RCC 7860 (cell line): ENCODE measurements at regions not wholly inside any gene's neighbourhood (a gene's known extent, or its start where the extent isn't known, plus 50 kb on each side); places are given as distances from the start of the nearest gene placed in this dataset.

ENCODE experiments used
- DNase-seq: peaks from one replicate; pipeline ENCODE4 v3.0.0-alpha.2; 2015; ENCODE audit warnings: low spot score
- FAIRE-seq: peaks from 2 replicates; lab custom pipeline; 2012; peaks lifted over from hg19 to GRCh38; lab: Jason Lieb, UNC

DNA sequence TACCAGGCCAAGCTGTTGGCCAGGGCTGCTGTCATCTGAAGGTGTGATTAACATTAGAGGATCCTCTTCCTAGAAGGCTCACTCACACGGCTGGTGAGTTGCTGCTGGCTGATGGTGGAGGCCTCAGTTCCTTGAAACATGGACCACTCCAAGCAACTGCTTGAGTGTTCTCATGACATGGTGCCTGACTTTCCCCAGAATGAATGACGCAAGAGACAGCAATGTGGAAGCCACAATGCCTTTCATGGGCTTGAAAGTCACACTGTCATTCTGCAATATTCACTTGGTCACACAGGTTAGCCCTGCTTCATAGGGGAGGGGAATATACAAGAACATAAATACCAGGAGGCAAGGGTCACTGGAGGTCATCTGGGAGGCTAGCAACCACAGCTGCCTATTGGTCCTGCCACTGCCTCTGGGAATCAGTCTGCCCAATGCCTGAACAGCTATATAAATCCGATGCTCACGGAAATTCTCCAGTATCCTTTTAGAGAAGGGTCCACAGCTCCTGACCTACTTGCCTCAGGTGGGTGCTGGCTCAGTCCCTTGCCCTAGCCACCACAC is 97.1 kb upstream of the MAML3 start:
- FAIRE-seq = no peak
- no peak for DNase-seq

GRCh38 chr4:140249351-140249750 is 95.4 kb upstream of the MAML3 start:
- DNase-seq = no peak
- FAIRE-seq = no peak

DNA sequence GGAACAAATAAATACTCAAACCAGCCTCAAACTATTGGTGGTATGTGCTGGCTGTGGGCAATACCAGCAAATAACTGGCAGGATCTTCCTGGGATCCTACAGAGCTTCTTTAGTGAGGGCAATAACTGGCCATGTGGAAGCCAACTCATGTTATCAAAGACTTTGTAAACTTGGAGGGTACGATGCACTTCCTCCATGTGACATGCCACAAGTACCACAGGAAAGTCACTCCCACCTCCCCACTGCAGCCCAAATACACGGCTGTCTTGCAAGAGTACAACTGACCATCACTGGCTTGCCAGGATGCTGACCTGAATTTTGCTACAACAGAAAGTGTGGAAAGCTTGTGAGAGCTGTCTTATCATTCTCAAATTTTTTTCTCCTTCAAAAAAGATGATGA is 93.3 kb upstream of the MAML3 start:
- FAIRE-seq = no peak
- DNase-seq = no peak

DNA sequence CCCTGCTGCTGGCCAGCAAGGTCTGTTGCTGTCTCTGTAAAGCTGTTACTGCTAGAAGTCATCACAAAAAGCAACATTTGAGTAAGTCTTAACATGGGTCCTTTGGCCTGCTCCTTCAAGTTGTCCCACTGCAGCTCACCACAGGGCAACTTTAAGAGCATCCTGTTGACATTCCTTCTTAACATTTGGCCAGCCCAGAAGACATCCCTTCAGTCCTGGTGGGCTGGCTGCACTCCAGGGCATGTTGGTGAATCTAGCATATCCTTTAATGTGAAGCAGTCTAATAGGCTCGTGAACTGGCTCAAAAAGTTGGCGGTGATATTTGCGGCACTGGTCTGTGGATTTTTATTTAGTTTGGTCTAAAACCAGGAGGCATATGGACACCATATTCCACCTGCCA is 92.2 kb upstream of the MAML3 start:
- FAIRE-seq = no peak

DNA sequence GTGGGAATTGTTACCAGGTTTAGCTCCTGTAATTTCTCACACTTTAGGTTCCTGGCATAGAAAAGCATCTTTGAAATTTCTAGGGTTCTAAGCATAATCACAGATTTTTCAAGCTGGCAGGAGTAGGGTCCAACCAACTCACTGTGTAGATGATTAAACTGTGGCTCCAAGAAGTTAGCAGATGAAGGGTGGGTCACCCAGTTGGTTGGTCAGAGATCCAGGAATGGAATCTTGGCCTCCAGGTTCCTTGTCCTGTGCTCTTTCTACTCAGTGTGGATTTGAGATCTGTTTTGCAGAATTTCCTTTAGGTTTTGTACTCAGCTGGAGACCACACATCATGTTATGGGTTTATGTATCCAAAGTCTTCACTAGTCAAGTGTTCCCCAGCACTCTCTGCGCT is 90.3 kb upstream of the MAML3 start:
- FAIRE-seq = no peak
- DNase-seq = no peak

More for the DNA sequence above, 92.2 kb upstream of the MAML3 start:
- DNase-seq = no peak

DNA sequence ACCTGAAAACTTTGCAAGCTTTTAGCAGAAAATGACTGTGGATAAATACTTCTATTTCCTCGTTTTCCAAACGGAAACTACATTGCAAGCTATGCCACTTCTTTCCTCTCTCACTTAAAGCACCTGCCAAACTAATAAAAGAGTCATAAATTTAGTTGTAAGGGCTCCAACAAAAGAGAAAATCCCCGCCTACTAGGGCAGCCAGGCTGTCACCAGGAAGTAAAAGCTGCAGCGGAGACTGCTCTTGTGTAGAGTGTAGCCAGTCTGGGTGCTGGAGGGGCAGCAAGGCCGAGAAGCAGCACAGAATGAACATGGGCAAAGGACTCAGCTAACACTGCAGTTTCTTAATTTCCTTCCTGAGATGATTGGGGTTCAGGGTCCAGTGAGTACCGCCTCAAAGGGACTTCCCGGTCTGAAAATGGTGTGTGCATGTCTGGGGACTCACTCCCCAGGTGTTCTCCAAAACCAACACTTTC is 89.3 kb upstream of the MAML3 start:
- no peak for FAIRE-seq

GRCh38 chr4:140242357-140243277 is 88.6 kb upstream of the MAML3 start:
- FAIRE-seq = no peak
- DNase-seq = no peak

More for the DNA sequence above, 89.3 kb upstream of the MAML3 start:
- no peak for DNase-seq

DNA sequence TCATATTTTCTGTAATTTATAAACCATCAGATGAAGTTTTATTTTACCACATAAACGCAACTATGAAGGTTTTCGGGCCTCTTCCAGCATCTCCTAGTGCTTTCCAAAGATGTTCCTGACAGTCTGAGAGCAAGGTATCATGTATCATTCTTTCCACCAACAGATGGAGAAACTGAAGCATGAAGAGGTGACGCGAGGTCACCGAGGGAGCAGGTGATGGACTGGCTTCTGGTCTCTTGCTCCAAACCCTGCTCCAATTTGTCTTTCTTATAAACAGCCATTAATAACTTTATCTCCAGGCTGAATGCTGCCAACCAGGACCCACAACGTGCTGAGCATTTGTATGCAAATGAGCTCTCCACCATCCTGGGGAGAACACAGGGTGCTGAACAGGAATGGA is 86.3 kb upstream of the MAML3 start:
- DNase-seq = no peak
- no peak for FAIRE-seq

- no peak for FAIRE-seq
- no peak for DNase-seq
Measured at GRCh38 chr4:140239311-140239710, 85.3 kb upstream of the MAML3 start.

DNA sequence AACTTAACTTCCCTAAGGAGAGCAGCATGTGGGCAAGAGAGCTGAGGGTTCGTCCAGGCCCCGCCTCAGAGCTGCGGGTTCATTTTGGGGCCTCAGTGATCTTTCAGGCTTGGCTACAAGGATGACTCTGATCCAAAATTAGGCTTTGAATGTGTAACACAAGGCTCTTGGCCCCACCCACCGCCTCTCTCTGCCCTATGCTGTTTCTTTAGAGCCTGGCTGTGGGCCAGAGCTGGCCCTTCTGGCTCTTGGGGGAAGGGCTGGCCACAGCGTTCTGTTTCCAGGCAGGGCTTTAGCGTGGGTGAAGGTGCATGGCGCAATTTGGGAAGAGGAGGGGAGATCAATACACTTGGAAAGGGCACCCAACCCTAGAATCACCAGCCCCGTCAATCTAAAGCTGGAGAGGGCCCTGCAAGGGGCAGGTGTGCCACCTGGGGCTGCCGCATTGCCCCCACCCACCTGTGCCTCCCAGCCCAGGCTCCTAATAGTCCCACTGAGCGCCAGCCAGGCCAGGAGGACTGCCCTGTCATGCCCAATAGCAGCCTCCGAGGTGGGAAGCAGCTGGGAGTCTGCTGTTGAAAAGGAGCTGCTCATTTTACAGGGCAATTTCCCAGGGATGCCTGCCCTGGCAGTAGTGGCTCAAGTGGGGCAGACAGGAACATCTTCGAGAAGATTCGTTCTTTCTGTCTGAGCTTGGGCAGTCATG is 84.5 kb upstream of the MAML3 start:
- DNase-seq (no peak), FAIRE-seq (no peak)

- FAIRE-seq = no peak
Measured at GRCh38 chr4:140237616-140238350, 83.8 kb upstream of the MAML3 start.

GRCh38 chr4:140236654-140237169 is 82.7 kb upstream of the MAML3 start:
- no peak for DNase-seq

More at GRCh38 chr4:140237616-140238350, 83.8 kb upstream of the MAML3 start:
- DNase-seq = no peak

GRCh38 chr4:140234697-140235060 is 80.7 kb upstream of the MAML3 start:
- DNase-seq (no peak), FAIRE-seq (no peak)

More at GRCh38 chr4:140236654-140237169, 82.7 kb upstream of the MAML3 start:
- no peak for FAIRE-seq

DNA sequence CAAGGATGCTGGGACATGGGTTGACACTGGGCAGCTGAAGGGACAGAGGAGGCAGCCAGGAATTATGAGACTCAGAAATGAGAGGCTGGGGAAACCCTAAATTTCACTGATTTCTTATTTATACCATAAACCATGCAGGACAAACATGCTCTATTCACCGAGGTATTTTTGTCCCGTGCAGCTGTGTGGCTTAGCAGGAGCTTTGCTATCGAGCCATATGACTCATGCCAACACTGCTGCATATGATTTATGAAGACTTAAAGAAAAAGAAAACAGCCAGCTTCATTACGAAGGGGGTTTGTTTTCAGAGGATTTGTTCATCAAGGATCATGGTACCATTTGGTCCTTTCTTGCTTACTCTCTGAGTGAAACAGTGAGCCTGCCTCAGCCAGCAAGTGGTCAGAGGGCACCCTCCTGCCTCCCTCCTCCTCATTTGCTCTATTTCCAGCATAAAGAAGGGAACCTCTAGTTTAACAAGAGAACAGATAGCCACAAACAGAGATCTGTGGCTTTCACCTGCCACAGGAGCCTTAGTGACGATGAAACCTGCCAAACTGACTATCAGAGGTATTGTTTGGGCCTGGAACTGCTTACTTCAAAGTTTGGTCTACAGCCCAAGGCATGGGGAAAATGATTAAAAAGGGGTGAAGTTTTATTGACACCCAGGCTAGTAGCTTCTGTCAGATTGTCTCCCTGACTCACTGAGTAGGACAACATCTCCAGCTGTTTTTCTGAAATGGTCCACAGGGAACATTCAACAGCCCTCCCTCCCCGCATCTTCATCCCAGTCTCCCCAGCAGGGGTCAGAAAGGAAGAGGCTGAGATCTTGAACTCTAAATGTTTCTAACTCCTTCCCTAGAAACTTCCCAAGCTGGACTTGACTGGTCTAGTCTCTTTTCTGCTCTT is 80.1 kb upstream of the MAML3 start:
- FAIRE-seq = no peak

DNA sequence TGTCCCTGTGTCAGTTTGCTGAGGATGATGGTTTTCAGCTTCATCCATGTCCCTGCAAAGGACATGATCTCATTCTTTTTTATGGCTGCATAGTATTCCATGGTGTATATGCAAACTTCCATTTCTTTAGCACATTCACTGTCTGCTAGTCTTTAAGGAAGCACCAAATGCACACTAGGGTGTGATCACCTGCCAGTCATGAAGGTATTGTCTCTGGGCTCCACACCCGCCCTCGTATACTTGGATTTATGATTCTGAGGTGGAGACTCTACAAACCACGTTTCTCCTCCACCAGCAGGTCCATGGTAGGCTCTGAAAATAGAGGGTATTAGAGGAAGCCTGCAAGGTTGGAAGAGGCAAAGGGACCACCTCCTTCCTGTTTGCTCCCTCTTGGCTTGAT is 75.9 kb upstream of the MAML3 start:
- FAIRE-seq (no peak), DNase-seq (no peak)

More for the DNA sequence above, 80.1 kb upstream of the MAML3 start:
- DNase-seq = no peak

- FAIRE-seq (no peak), DNase-seq (no peak)
Measured at GRCh38 chr4:140227286-140227685, 73.3 kb upstream of the MAML3 start.

GRCh38 chr4:140223056-140223810 is 69.2 kb upstream of the MAML3 start:
- FAIRE-seq (no peak), DNase-seq (no peak)

GRCh38 chr4:140222171-140222570 is 68.2 kb upstream of the MAML3 start:
- peak; percentile 8 for DNase-seq
- no peak for FAIRE-seq

GRCh38 chr4:140220058-140220457 is 66.1 kb upstream of the MAML3 start:
- DNase-seq (no peak), FAIRE-seq (no peak)
